Activated T-cell treated with anti-CD3 and anti-CD28 coated beads, Interleukin-2, amount 50 U/mL, for 72 hours (primary cell): ENCODE measurements at regions not wholly inside any gene's neighbourhood (a gene's known extent, or its start where the extent isn't known, plus 50 kb on each side); places are given as distances from the start of the nearest gene placed in this dataset.
"Not testable (repeated sequence)": the region's sequence is repeated elsewhere in the genome, so short reads cannot be mapped to it uniquely, and the experiment has no call there.

Experiments
- ATAC-seq, 2 donors: fragments of 150-1000 bp; cut with Tn5 transposase; replicated peaks in 1 of 2; 2 replicates each; pipeline ENCODE4 v1.10.0; 2021; ENCODE audit warnings: moderate library complexity in 2 of 2, mild to moderate bottlenecking in 1 of 2
- DNase-seq, 2 donors: peaks; one replicate each; pipeline ENCODE4 v3.0.0; 2021 to 2022; ENCODE audit warnings: mixed read lengths in 1 of 2
- H3K27ac Mint-ChIP-seq: one replicate; pipeline ENCODE4 v1.8.0; 2022; ENCODE audit warnings: mild to moderate bottlenecking, moderate library complexity, mixed read lengths
- H3K27me3 Mint-ChIP-seq: one replicate; pipeline ENCODE4 v1.8.0; 2022; ENCODE audit warnings: low read depth, mixed read lengths
- H3K36me3 Mint-ChIP-seq, 2 donors: one replicate each; pipeline ENCODE4 v1.8.0; 2022; ENCODE audit warnings: mixed read lengths in 2 of 2, mild to moderate bottlenecking in 1 of 2; ENCODE audit not compliant: insufficient read depth in 2 of 2
- H3K4me1 Mint-ChIP-seq: one replicate; pipeline ENCODE4 v1.8.0; 2022; ENCODE audit warnings: low read depth, mixed read lengths
- H3K4me3 Mint-ChIP-seq, 2 donors: one replicate each; pipeline ENCODE4 v1.8.0; 2022; ENCODE audit warnings: mild to moderate bottlenecking in 2 of 2, mixed read lengths in 2 of 2, moderate library complexity in 2 of 2
- H3K9me3 Mint-ChIP-seq, 2 donors: one replicate each; pipeline ENCODE4 v1.8.0; 2022; ENCODE audit warnings: mixed read lengths in 2 of 2

GRCh38 chr13:61901946-61902541, 486.4 kb upstream of the PCDH20 start:
- Mint-ChIP-seq H3K9me3 (no peaks in the 10 kb centered on the region), H3K36me3 (peaks cover 0 to 2% of the 10 kb centered on the region in 2 donors), H3K4me3 (no peak overlapping the region), H3K27me3 (no peaks in the 10 kb centered on the region), H3K27ac (no peak overlapping the region), H3K4me1 (no peaks in the 10 kb centered on the region)
- ATAC-seq (no peak), DNase-seq (no peak)

GRCh38 chr13:61900033-61900432, 484.4 kb upstream of the PCDH20 start:
- H3K4me3 Mint-ChIP-seq = no peak overlapping the region
- no peaks in the 10 kb centered on the region for H3K27me3 Mint-ChIP-seq
- H3K27ac Mint-ChIP-seq = no peak overlapping the region
- H3K36me3 Mint-ChIP-seq = no peaks in the 10 kb centered on the region
- H3K4me1 Mint-ChIP-seq = no peaks in the 10 kb centered on the region
- DNase-seq (no peak), ATAC-seq (no peak)
- no peaks in the 10 kb centered on the region for H3K9me3 Mint-ChIP-seq

- no peak overlapping the region for H3K4me3 Mint-ChIP-seq
- ATAC-seq (no peak), DNase-seq (no peak)
- H3K27ac Mint-ChIP-seq = no peak overlapping the region
- no peaks in the 10 kb centered on the region for H3K27me3 Mint-ChIP-seq
- peaks cover 0 to 4% of the 10 kb centered on the region in 2 donors for H3K9me3 Mint-ChIP-seq
- H3K36me3 Mint-ChIP-seq = no peaks in the 10 kb centered on the region
- no peaks in the 10 kb centered on the region for H3K4me1 Mint-ChIP-seq
Observed at GRCh38 chr13:61898207-61898606, 482.6 kb upstream of the PCDH20 start.

GRCh38 chr13:61891401-61891800, 475.8 kb upstream of the PCDH20 start:
- no peaks in the 10 kb centered on the region for H3K27me3 Mint-ChIP-seq
- H3K4me3 Mint-ChIP-seq = no peak overlapping the region
- peaks cover 0 to 4% of the 10 kb centered on the region in 2 donors for H3K9me3 Mint-ChIP-seq
- ATAC-seq = no peak
- H3K36me3 Mint-ChIP-seq = no peaks in the 10 kb centered on the region
- no peak overlapping the region for H3K27ac Mint-ChIP-seq
- DNase-seq = no peak
- H3K4me1 Mint-ChIP-seq = no peaks in the 10 kb centered on the region

GRCh38 chr13:61884830-61885229, 469.2 kb upstream of the PCDH20 start:
- ATAC-seq (no peak), DNase-seq (no peak)
- H3K36me3 Mint-ChIP-seq = peaks cover 0 to 2% of the 10 kb centered on the region in 2 donors
- H3K27ac Mint-ChIP-seq = no peak overlapping the region
- no peaks in the 10 kb centered on the region for H3K4me1 Mint-ChIP-seq
- no peak overlapping the region for H3K4me3 Mint-ChIP-seq
- H3K27me3 Mint-ChIP-seq = no peaks in the 10 kb centered on the region
- H3K9me3 Mint-ChIP-seq = peaks cover 0 to 2% of the 10 kb centered on the region in 2 donors

- ATAC-seq (no peak), DNase-seq (peak in 1 of 2 donors; percentile 7)
- H3K9me3 Mint-ChIP-seq = peaks cover 7 to 14% of the 10 kb centered on the region in 2 donors
- H3K4me3 Mint-ChIP-seq = no peak overlapping the region
- peaks cover 3 to 5% of the 10 kb centered on the region in 2 donors for H3K36me3 Mint-ChIP-seq
- no peak overlapping the region for H3K27ac Mint-ChIP-seq
- H3K4me1 Mint-ChIP-seq = no peaks in the 10 kb centered on the region
- no peaks in the 10 kb centered on the region for H3K27me3 Mint-ChIP-seq
Observed at GRCh38 chr13:61880578-61881283, 465.1 kb upstream of the PCDH20 start.

- not testable (repeated sequence) for H3K36me3 Mint-ChIP-seq, H3K27me3 Mint-ChIP-seq, H3K4me1 Mint-ChIP-seq, ATAC-seq, H3K27ac Mint-ChIP-seq, DNase-seq, H3K4me3 Mint-ChIP-seq
- H3K9me3 Mint-ChIP-seq = peaks cover 13 to 17% of the 10 kb centered on the region in 2 donors
Observed at GRCh38 chr13:61878565-61878964, 462.9 kb upstream of the PCDH20 start.

GRCh38 chr13:61874970-61875579, 459.4 kb upstream of the PCDH20 start:
- Mint-ChIP-seq H3K4me1 (no peaks in the 10 kb centered on the region), H3K27ac (no peak overlapping the region), H3K9me3 (peaks cover 16 to 18% of the 10 kb centered on the region in 2 donors), H3K36me3 (peaks cover 3% of the 10 kb centered on the region in 2 donors), H3K27me3 (no peaks in the 10 kb centered on the region), H3K4me3 (no peak overlapping the region)
- no peak for DNase-seq
- ATAC-seq = no peak

- no peaks in the 10 kb centered on the region for H3K27me3 Mint-ChIP-seq
- peaks cover 3% of the 10 kb centered on the region in 2 donors for H3K36me3 Mint-ChIP-seq
- H3K9me3 Mint-ChIP-seq = peaks cover 16 to 18% of the 10 kb centered on the region in 2 donors
- no peak overlapping the region for H3K4me3 Mint-ChIP-seq
- ATAC-seq (no peak), DNase-seq (no peak)
- no peaks in the 10 kb centered on the region for H3K4me1 Mint-ChIP-seq
- H3K27ac Mint-ChIP-seq = no peak overlapping the region
Observed at GRCh38 chr13:61873717-61874116, 458.1 kb upstream of the PCDH20 start.

GRCh38 chr13:61857198-61857597, 441.5 kb upstream of the PCDH20 start:
- DNase-seq (no peak), ATAC-seq (no peak)
- no peak overlapping the region for H3K4me3 Mint-ChIP-seq
- H3K4me1 Mint-ChIP-seq = no peaks in the 10 kb centered on the region
- H3K27ac Mint-ChIP-seq = no peak overlapping the region
- no peaks in the 10 kb centered on the region for H3K27me3 Mint-ChIP-seq
- H3K36me3 Mint-ChIP-seq = no peaks in the 10 kb centered on the region
- peaks cover 5 to 6% of the 10 kb centered on the region in 2 donors for H3K9me3 Mint-ChIP-seq

GRCh38 chr13:61852116-61852619, 436.5 kb upstream of the PCDH20 start:
- Mint-ChIP-seq H3K27me3 (no peaks in the 10 kb centered on the region), H3K4me1 (no peaks in the 10 kb centered on the region)
- no peak for DNase-seq

GRCh38 chr13:61850794-61851193, 435.1 kb upstream of the PCDH20 start:
- DNase-seq (no peak), ATAC-seq (no peak)
- Mint-ChIP-seq H3K9me3 (peaks cover 4 to 5% of the 10 kb centered on the region in 2 donors), H3K4me1 (no peaks in the 10 kb centered on the region), H3K36me3 (no peaks in the 10 kb centered on the region), H3K4me3 (no peak overlapping the region), H3K27ac (no peak overlapping the region), H3K27me3 (no peaks in the 10 kb centered on the region)

More at GRCh38 chr13:61852116-61852619, 436.5 kb upstream of the PCDH20 start:
- H3K27ac Mint-ChIP-seq = no peak overlapping the region
- H3K9me3 Mint-ChIP-seq = peaks cover 4 to 6% of the 10 kb centered on the region in 2 donors
- no peaks in the 10 kb centered on the region for H3K36me3 Mint-ChIP-seq
- no peak for ATAC-seq
- no peak overlapping the region for H3K4me3 Mint-ChIP-seq

- ATAC-seq (no peak), DNase-seq (no peak)
- no peaks in the 10 kb centered on the region for H3K4me1 Mint-ChIP-seq
- H3K27ac Mint-ChIP-seq = no peak overlapping the region
- H3K9me3 Mint-ChIP-seq = peaks cover 2 to 7% of the 10 kb centered on the region in 2 donors
- no peaks in the 10 kb centered on the region for H3K36me3 Mint-ChIP-seq
- no peaks in the 10 kb centered on the region for H3K27me3 Mint-ChIP-seq
- H3K4me3 Mint-ChIP-seq = no peak overlapping the region
Observed at GRCh38 chr13:61838568-61838967, 422.9 kb upstream of the PCDH20 start.
